ENCODE measurements at regions not wholly inside any gene's neighbourhood (a gene's known extent, or its start where the extent isn't known, plus 50 kb on each side); places are given as distances from the start of the nearest gene placed in this dataset.

GRCh38 chr10:109030581-109031210 lies 892.6 kb downstream of the XPNPEP1 start:
- no peak overlapping the region for H3K27ac ChIP-seq (ENCODE audit: low read depth, low read length)
- no peak overlapping the region for H3K4me3 ChIP-seq (replicated peaks in 1 of 2; ENCODE audit: low read depth in 1 of 2, low read length in 2 of 2)
- ChIA-PET RAD21 (ENCODE audit: low non-redundant PET in 1 of 2, low total read pairs in 2 of 2, uncharacterized antibody in 2 of 2, unreplicated experiment in 2 of 2) (no interaction called here), CTCF (no interaction called here), POLR2A (no interaction called here)
- no peak overlapping the region for H3K9ac ChIP-seq (ENCODE audit: low read length)
- H2AFZ ChIP-seq (ENCODE audit: low read depth, low read length, poor library complexity, severe bottlenecking), result no peak overlapping the region
- H3K9me3 ChIP-seq (ENCODE audit: control insufficient read depth in 1 of 2, insufficient read depth in 1 of 2, low read depth in 1 of 2, low read length in 2 of 2), result peaks cover 11 to 37% of the 10 kb centered on the region in 2 experiments; a peak in 1 of 4 replicates
- DNase-seq (ENCODE audit: low read depth, low spot score) (no peak), ATAC-seq (no peak)
- no peak for TF ChIP-seq REST (IDR thresholded peaks at IDR 0.05; ENCODE audit: low read depth)
- no peak for TF ChIP-seq EZH2phosphoT487 (IDR thresholded peaks at IDR 0.05; ENCODE audit: borderline replicate concordance)
- TF ChIP-seq EZH2 (IDR thresholded peaks at IDR 0.05), result no peak
- TF ChIP-seq CEBPB (IDR thresholded peaks at IDR 0.05; ENCODE audit: low read depth), result no peak
- no peak for TF ChIP-seq CBX3 (IDR thresholded peaks at IDR 0.05; ENCODE audit: low read depth)
- TF ChIP-seq ELF1 (IDR thresholded peaks at IDR 0.05; ENCODE audit: borderline replicate concordance, low read depth), result no peak
- no peak for TF ChIP-seq POLR2A (IDR thresholded peaks at IDR 0.05; ENCODE audit: borderline replicate concordance, extremely low read depth, insufficient read depth, insufficient read length)
- no peak for TF ChIP-seq TCF7L2 (IDR thresholded peaks at IDR 0.05; ENCODE audit: borderline replicate concordance, extremely low read depth, insufficient read depth, insufficient read length)
- TF ChIP-seq, protein P1, sequence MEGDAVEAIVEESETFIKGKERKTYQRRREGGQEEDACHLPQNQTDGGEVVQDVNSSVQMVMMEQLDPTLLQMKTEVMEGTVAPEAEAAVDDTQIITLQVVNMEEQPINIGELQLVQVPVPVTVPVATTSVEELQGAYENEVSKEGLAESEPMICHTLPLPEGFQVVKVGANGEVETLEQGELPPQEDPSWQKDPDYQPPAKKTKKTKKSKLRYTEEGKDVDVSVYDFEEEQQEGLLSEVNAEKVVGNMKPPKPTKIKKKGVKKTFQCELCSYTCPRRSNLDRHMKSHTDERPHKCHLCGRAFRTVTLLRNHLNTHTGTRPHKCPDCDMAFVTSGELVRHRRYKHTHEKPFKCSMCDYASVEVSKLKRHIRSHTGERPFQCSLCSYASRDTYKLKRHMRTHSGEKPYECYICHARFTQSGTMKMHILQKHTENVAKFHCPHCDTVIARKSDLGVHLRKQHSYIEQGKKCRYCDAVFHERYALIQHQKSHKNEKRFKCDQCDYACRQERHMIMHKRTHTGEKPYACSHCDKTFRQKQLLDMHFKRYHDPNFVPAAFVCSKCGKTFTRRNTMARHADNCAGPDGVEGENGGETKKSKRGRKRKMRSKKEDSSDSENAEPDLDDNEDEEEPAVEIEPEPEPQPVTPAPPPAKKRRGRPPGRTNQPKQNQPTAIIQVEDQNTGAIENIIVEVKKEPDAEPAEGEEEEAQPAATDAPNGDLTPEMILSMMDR (IDR thresholded peaks at IDR 0.05 in 2 of 3, conservative IDR thresholded peaks at IDR 0.05 in 1 of 3; ENCODE audit: borderline replicate concordance in 1 of 3, insufficient read depth in 1 of 3, low read depth in 2 of 3, low read length in 2 of 3), result no peak
- no peak for TF ChIP-seq JUND (IDR thresholded peaks at IDR 0.05)
- TF ChIP-seq ZFX (IDR thresholded peaks at IDR 0.05), result no peak
- TF ChIP-seq EGR1 (IDR thresholded peaks at IDR 0.05; ENCODE audit: low read depth), result no peak
- no peaks in the 10 kb centered on the region for H3K4me1 ChIP-seq (ENCODE audit: control insufficient read depth in 1 of 2, insufficient read depth in 2 of 2, low read length in 2 of 2)
- H3K36me3 ChIP-seq (ENCODE audit: control insufficient read depth in 1 of 2, insufficient read depth in 2 of 2, low read length in 2 of 2), result no peaks in the 10 kb centered on the region
- H3K4me2 ChIP-seq (ENCODE audit: low read length), result no peak overlapping the region
- no peaks in the 10 kb centered on the region for H3K79me2 ChIP-seq (ENCODE audit: insufficient read depth, low read length)
- intact Hi-C loops (cut with micrococcal nuclease), result no loop called here
- no peaks in the 10 kb centered on the region for H3K27me3 ChIP-seq (ENCODE audit: insufficient read depth, low read length)
- H4K20me1 ChIP-seq (ENCODE audit: insufficient read depth), result no peaks in the 10 kb centered on the region
- BruUV-seq (replicated peaks), result no TSS peak
- H3K9me2 ChIP-seq (ENCODE audit: insufficient read depth), result no peaks in the 10 kb centered on the region

Data from HCT116 (cell line).